ENCODE measurements at regions not wholly inside any gene's neighbourhood (a gene's known extent, or its start where the extent isn't known, plus 50 kb on each side); places are given as distances from the start of the nearest gene placed in this dataset.
"Not testable (repeated sequence)": the region's sequence is repeated elsewhere in the genome, so short reads cannot be mapped to it uniquely, and the experiment has no call there.

- DNase-seq (ENCODE audit: low read depth) = no peak
Measured at GRCh38 chr20:11173916-11174315, 500.1 kb upstream of the JAG1 start.

- DNase-seq (ENCODE audit: low read depth) = no peak
Measured at GRCh38 chr20:11174861-11175260, 501.1 kb upstream of the JAG1 start.

- DNase-seq (ENCODE audit: low read depth) = no peak
Measured at GRCh38 chr20:11176431-11176830, 502.6 kb upstream of the JAG1 start.

- no peak for DNase-seq (ENCODE audit: low read depth)
Measured at GRCh38 chr20:11178946-11179654, 505.3 kb upstream of the JAG1 start.

- no peak for DNase-seq (ENCODE audit: low read depth)
Measured at GRCh38 chr20:11180186-11180585, 506.4 kb upstream of the JAG1 start.

GRCh38 chr20:11181129-11181528 lies 507.3 kb upstream of the JAG1 start:
- DNase-seq (ENCODE audit: low read depth) = not testable (repeated sequence)

GRCh38 chr20:11181966-11182365 lies 508.2 kb upstream of the JAG1 start:
- no peak for DNase-seq (ENCODE audit: low read depth)

GRCh38 chr20:11182720-11183119 lies 508.9 kb upstream of the JAG1 start:
- no peak for DNase-seq (ENCODE audit: low read depth)

GRCh38 chr20:11186301-11187008 lies 512.7 kb upstream of the JAG1 start:
- DNase-seq (ENCODE audit: low read depth) = no peak

GRCh38 chr20:11188843-11189603 lies 515.2 kb upstream of the JAG1 start:
- no peak for DNase-seq (ENCODE audit: low read depth)

GRCh38 chr20:11190741-11191140 lies 516.9 kb upstream of the JAG1 start:
- no peak for DNase-seq (ENCODE audit: low read depth)

GRCh38 chr20:11192106-11192505 lies 518.3 kb upstream of the JAG1 start:
- no peak for DNase-seq (ENCODE audit: low read depth)

- DNase-seq (ENCODE audit: low read depth) = no peak
Measured at GRCh38 chr20:11193241-11193640, 519.4 kb upstream of the JAG1 start.

- no peak for DNase-seq (ENCODE audit: low read depth)
Measured at GRCh38 chr20:11195169-11195568, 521.4 kb upstream of the JAG1 start.

GRCh38 chr20:11195899-11196558 lies 522.2 kb upstream of the JAG1 start:
- no peak for DNase-seq (ENCODE audit: low read depth)

GRCh38 chr20:11197851-11198250 lies 524.1 kb upstream of the JAG1 start:
- no peak for DNase-seq (ENCODE audit: low read depth)

- DNase-seq (ENCODE audit: low read depth) = no peak
Measured at GRCh38 chr20:11200423-11200822, 526.6 kb upstream of the JAG1 start.

- no peak for DNase-seq (ENCODE audit: low read depth)
Measured at GRCh38 chr20:11204926-11205768, 531.3 kb upstream of the JAG1 start.

GRCh38 chr20:11205769-11206362 lies 532.1 kb upstream of the JAG1 start:
- no peak for DNase-seq (ENCODE audit: low read depth)

GRCh38 chr20:11207749-11208502 lies 534.1 kb upstream of the JAG1 start:
- DNase-seq (ENCODE audit: low read depth) = no peak

Measured in GM04504 (cell line).